Stomach (tissue), 4 donors: ENCODE measurements at regions not wholly inside any gene's neighbourhood (a gene's known extent, or its start where the extent isn't known, plus 50 kb on each side); places are given as distances from the start of the nearest gene placed in this dataset.

ENCODE experiments used
- CTCF ChIP-seq, 7 experiments: fragments of 450-650 bp in 4 of 7; fragments of 200-600 bp in 3 of 7; sonication (generic) in 3 of 7; IDR thresholded peaks; one replicate each; pipeline ENCODE4 v1.5.1; 2016 to 2019; ENCODE audit warnings: antibody characterized with exemption in 7 of 7, control low read depth in 2 of 7, mild to moderate bottlenecking in 1 of 7
- POLR2A ChIP-seq, 4 donors: fragments of 450-650 bp; IDR thresholded peaks; one replicate each; pipeline ENCODE4 v1.6.1; 2016; ENCODE audit warnings: antibody characterized with exemption in 4 of 4, control low read depth in 2 of 4, mild to moderate bottlenecking in 1 of 4, moderate library complexity in 1 of 4
- POLR2AphosphoS5 ChIP-seq, 3 donors: sonication (generic); formaldehyde crosslinking; IDR thresholded peaks; one replicate each; pipeline ENCODE4 v1.6.1; 2016; ENCODE audit warnings: antibody characterized with exemption in 3 of 3

- TF ChIP-seq CTCF (IDR thresholded peaks at IDR 0.05) (no peak), POLR2A (IDR thresholded peaks at IDR 0.05) (no peak), POLR2AphosphoS5 (IDR thresholded peaks at IDR 0.05) (no peak)
These were observed 147.1 kb downstream of the TANC2 start for GRCh38 chr17:63113167-63113566.
